GM19239 (cell line): ENCODE measurements at regions not wholly inside any gene's neighbourhood (a gene's known extent, or its start where the extent isn't known, plus 50 kb on each side); places are given as distances from the start of the nearest gene placed in this dataset.
"Not testable (repeated sequence)": the region's sequence is repeated elsewhere in the genome, so short reads cannot be mapped to it uniquely, and the experiment has no call there.

ENCODE experiments used
- DNase-seq: peaks from one replicate; pipeline ENCODE4 v3.0.0; 2011; ENCODE audit warnings: low spot score; ENCODE audit not compliant: insufficient read length
- FAIRE-seq: peaks from 2 replicates; lab custom pipeline; 2011; peaks lifted over from hg19 to GRCh38; lab: Jason Lieb, UNC

- FAIRE-seq (no peak), DNase-seq (no peak)
Measured at GRCh38 chr5:106254784-106255183, 1416.0 kb downstream of the EFNA5 start.

GRCh38 chr5:106246044-106246745 lies 1424.5 kb downstream of the EFNA5 start:
- DNase-seq, FAIRE-seq: not testable (repeated sequence)

GRCh38 chr5:106241409-106241808 lies 1429.3 kb downstream of the EFNA5 start:
- DNase-seq, result no peak
- no peak for FAIRE-seq

GRCh38 chr5:106205916-106206571 lies 1464.7 kb downstream of the EFNA5 start:
- FAIRE-seq (no peak), DNase-seq (no peak)

- FAIRE-seq (no peak), DNase-seq (no peak)
Measured at GRCh38 chr5:106202035-106202434, 1468.7 kb downstream of the EFNA5 start.

GRCh38 chr5:106200971-106201370 lies 1469.8 kb downstream of the EFNA5 start:
- no peak for DNase-seq
- no peak for FAIRE-seq

- FAIRE-seq (no peak), DNase-seq (no peak)
Measured at GRCh38 chr5:106195679-106196474, 1474.9 kb downstream of the EFNA5 start.

- DNase-seq, result no peak
- no peak for FAIRE-seq
Measured at GRCh38 chr5:106189121-106189809, 1481.5 kb downstream of the EFNA5 start.

- FAIRE-seq (no peak), DNase-seq (no peak)
Measured at GRCh38 chr5:106185661-106186081, 1485.1 kb downstream of the EFNA5 start.

- no peak for DNase-seq
- FAIRE-seq, result no peak
Measured at GRCh38 chr5:106174903-106175302, 1495.8 kb downstream of the EFNA5 start.

GRCh38 chr5:106172681-106173532 lies 1497.8 kb downstream of the EFNA5 start:
- FAIRE-seq, result no peak
- DNase-seq, result no peak

GRCh38 chr5:106171708-106172107 lies 1499.0 kb downstream of the EFNA5 start:
- FAIRE-seq, result no peak

GRCh38 chr5:106171132-106171531 lies 1499.6 kb downstream of the EFNA5 start:
- DNase-seq (no peak), FAIRE-seq (no peak)

More at GRCh38 chr5:106171708-106172107, 1499.0 kb downstream of the EFNA5 start:
- no peak for DNase-seq

GRCh38 chr5:106167766-106168165 lies 1503.0 kb downstream of the EFNA5 start:
- DNase-seq (no peak), FAIRE-seq (no peak)

GRCh38 chr5:106163233-106163632 lies 1507.5 kb downstream of the EFNA5 start:
- no peak for FAIRE-seq

GRCh38 chr5:106159616-106160015 lies 1511.1 kb downstream of the EFNA5 start:
- FAIRE-seq (no peak), DNase-seq (no peak)

More at GRCh38 chr5:106163233-106163632, 1507.5 kb downstream of the EFNA5 start:
- no peak for DNase-seq

- DNase-seq (no peak), FAIRE-seq (no peak)
Measured at GRCh38 chr5:106154280-106154716, 1516.4 kb downstream of the EFNA5 start.

- FAIRE-seq (no peak), DNase-seq (no peak)
Measured at GRCh38 chr5:106152569-106152968, 1518.2 kb downstream of the EFNA5 start.

GRCh38 chr5:106142116-106142515 lies 1528.6 kb downstream of the EFNA5 start:
- no peak for DNase-seq
- FAIRE-seq, result no peak
